Progenitor cell of endocrine pancreas (in vitro differentiated cells): ENCODE measurements at regions not wholly inside any gene's neighbourhood (a gene's known extent, or its start where the extent isn't known, plus 50 kb on each side); places are given as distances from the start of the nearest gene placed in this dataset.

Source experiments
- DNase-seq: peaks from one replicate; pipeline ENCODE4 v3.0.0; 2021; ENCODE audit warnings: low spot score; ENCODE audit not compliant: unreplicated experiment
- H3K27ac Mint-ChIP-seq: 2 replicates; pipeline ENCODE4 v1.8.0; 2021; ENCODE audit warnings: mild to moderate bottlenecking, moderate library complexity, mixed read lengths
- H3K27me3 Mint-ChIP-seq: 2 replicates; pipeline ENCODE4 v1.8.0; 2021; ENCODE audit warnings: mixed read lengths
- H3K36me3 Mint-ChIP-seq: 2 replicates; pipeline ENCODE4 v1.8.0; 2022; ENCODE audit warnings: mixed read lengths; ENCODE audit not compliant: insufficient read depth
- H3K4me1 Mint-ChIP-seq: 2 replicates; pipeline ENCODE4 v1.8.0; 2021; ENCODE audit warnings: low read depth, mixed read lengths
- H3K4me3 Mint-ChIP-seq: 2 replicates; pipeline ENCODE4 v1.8.0; 2021; ENCODE audit warnings: low read depth, mild to moderate bottlenecking, moderate library complexity, mixed read lengths
- H3K9me3 Mint-ChIP-seq: 2 replicates; pipeline ENCODE4 v1.8.0; 2021; ENCODE audit warnings: low read depth, mixed read lengths
- CTCF ChIP-seq: fragments of 200-600 bp; sonication (generic); IDR thresholded peaks from one replicate; pipeline ENCODE4 v1.5.0; 2021; ENCODE audit warnings: antibody characterized with exemption, mild to moderate bottlenecking; ENCODE audit not compliant: unreplicated experiment

- Mint-ChIP-seq H3K4me1 (no peaks in the 10 kb centered on the region), H3K27me3 (peaks cover 5% of the 10 kb centered on the region), H3K27ac (no peak overlapping the region), H3K4me3 (no peak overlapping the region), H3K9me3 (peaks cover 2% of the 10 kb centered on the region), H3K36me3 (no peaks in the 10 kb centered on the region)
- DNase-seq = no peak
- TF ChIP-seq CTCF = no peak
Measured at GRCh38 chr13:104983601-104984000, 1551.9 kb downstream of the EFNB2 start.

- peaks cover 2% of the 10 kb centered on the region for H3K9me3 Mint-ChIP-seq
- H3K4me1 Mint-ChIP-seq = peaks cover 7% of the 10 kb centered on the region
- no peak overlapping the region for H3K4me3 Mint-ChIP-seq
- no peaks in the 10 kb centered on the region for H3K36me3 Mint-ChIP-seq
- TF ChIP-seq CTCF = no peak
- no peak overlapping the region for H3K27ac Mint-ChIP-seq
- H3K27me3 Mint-ChIP-seq = peaks cover 17% of the 10 kb centered on the region
- no peak for DNase-seq
Measured at GRCh38 chr13:104980586-104980985, 1554.9 kb downstream of the EFNB2 start.

- Mint-ChIP-seq H3K27ac (no peak overlapping the region), H3K4me3 (no peak overlapping the region), H3K9me3 (peaks cover 2% of the 10 kb centered on the region), H3K36me3 (no peaks in the 10 kb centered on the region), H3K4me1 (peaks cover 7% of the 10 kb centered on the region), H3K27me3 (peaks cover 26% of the 10 kb centered on the region)
- no peak for TF ChIP-seq CTCF
- no peak for DNase-seq
Measured at GRCh38 chr13:104979281-104980030, 1556.0 kb downstream of the EFNB2 start.

- H3K27me3 Mint-ChIP-seq = peaks cover 26% of the 10 kb centered on the region
- no peaks in the 10 kb centered on the region for H3K36me3 Mint-ChIP-seq
- peaks cover 7% of the 10 kb centered on the region for H3K4me1 Mint-ChIP-seq
- no peak overlapping the region for H3K4me3 Mint-ChIP-seq
- no peak for DNase-seq
- H3K27ac Mint-ChIP-seq = no peak overlapping the region
- TF ChIP-seq CTCF = no peak
- no peaks in the 10 kb centered on the region for H3K9me3 Mint-ChIP-seq
Measured at GRCh38 chr13:104976986-104977385, 1558.5 kb downstream of the EFNB2 start.

- Mint-ChIP-seq H3K27me3 (peaks cover 26% of the 10 kb centered on the region), H3K36me3 (no peaks in the 10 kb centered on the region), H3K27ac (no peak overlapping the region), H3K4me1 (peaks cover 7% of the 10 kb centered on the region), H3K4me3 (no peak overlapping the region), H3K9me3 (no peaks in the 10 kb centered on the region)
- TF ChIP-seq CTCF = no peak
- no peak for DNase-seq
Measured at GRCh38 chr13:104975272-104975671, 1560.2 kb downstream of the EFNB2 start.
